HG03139 (cell line): ENCODE measurements at regions not wholly inside any gene's neighbourhood (a gene's known extent, or its start where the extent isn't known, plus 50 kb on each side); places are given as distances from the start of the nearest gene placed in this dataset.
"Not testable (repeated sequence)": the region's sequence is repeated elsewhere in the genome, so short reads cannot be mapped to it uniquely, and the experiment has no call there.

ENCODE experiments used
- ATAC-seq: cut with Tn5 transposase; IDR thresholded peaks from one replicate; pipeline ENCODE4 v1.9.1; 2021; ENCODE audit not compliant: unreplicated experiment

DNA sequence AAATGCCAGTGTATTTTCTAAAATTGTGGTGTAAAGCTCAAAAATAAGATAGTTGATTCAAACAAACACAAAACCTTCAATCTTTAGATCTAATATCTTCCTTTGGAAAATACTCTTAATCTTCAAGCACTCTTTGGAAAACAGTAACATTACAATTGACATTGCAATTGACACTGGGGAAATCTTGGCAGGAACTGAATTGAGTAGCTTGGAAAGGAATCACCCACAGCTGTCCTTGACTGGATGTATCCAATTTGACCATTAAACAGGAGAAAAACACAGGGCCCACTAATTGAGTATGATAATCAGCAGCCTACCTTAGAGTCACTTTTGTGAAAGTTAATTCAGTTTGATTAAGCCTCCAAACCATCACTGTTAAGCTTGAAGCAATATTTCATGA is 776.7 kb downstream of the DTWD2 start:
- ATAC-seq = no peak

DNA sequence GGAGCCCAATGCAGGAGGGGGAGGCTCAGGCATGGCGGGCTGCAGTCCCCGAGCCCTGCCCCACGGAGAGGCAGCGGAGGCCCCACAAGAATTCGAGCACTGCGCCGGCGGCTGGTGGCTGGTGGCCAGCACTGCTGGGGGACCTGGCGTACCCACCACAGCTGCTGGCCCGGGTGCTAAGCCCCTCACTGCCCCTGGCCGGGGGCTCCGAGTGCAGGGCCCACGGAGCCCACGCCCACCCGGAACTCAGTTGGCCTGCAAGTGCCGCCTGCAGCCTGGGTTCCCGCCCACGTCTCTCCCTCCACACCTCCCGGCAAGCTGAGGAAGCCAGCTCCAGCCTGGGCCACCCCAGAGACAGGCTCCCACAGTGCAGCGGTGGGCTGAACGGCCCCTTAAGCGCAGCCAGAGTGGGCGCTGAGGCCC is 780.3 kb downstream of the DTWD2 start:
- ATAC-seq = no peak

DNA sequence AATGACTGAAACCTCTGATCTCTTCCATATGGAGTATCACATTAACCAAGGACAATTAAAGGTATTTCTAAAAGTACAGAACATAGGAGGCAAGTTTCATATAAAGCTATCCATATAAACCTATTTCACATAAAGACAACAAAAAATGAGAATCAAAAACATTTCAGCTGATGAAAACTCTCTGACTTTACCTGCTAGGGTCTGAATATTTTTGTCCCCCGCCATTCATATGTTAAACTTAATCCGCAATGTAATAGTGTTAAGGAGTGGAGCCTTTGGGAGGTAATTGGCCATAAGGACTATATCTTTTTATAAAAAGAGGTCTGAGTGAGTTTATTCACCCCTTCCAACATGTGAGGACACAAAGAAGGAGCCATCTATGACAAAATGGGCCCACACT is 788.5 kb downstream of the DTWD2 start:
- ATAC-seq = no peak

DNA sequence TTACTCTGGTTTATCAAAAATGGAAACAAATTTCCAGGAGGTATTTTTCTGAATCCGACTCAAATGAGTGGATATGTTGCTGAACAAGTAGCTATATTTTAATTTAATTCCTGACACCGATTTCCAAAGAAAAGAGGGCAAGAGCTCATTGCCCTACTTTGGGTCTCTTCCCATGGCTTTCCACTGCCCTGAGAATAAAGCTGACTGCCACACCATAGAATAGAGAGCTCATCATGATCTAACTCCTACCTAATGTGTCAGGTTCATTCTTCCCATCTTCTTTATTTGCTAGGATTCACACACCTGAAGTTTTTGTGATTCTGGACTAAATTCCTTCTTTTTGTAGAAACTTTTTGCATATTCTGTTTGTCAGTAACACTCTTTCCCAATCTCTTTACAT is 792.1 kb downstream of the DTWD2 start:
- ATAC-seq = no peak

DNA sequence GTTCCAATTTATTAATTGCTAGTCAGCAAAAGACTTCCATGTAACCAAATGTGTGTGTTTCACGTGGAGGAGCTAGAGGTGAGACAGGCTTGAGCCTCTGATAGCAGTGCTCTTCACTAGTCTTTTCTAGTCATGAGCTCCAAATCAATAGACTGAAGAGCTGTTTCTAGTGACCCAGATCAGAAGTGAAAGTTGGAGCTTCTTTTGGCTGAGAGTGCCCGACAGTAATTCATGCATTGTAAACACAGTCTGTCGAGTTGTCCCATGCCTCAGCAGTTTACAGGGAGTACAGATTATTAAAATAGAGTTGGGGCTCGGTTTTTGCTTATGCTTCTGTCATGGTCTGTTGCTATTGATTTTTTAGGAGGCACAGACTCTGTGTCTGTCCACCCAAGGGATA is 793.1 kb downstream of the DTWD2 start:
- ATAC-seq = no peak

DNA sequence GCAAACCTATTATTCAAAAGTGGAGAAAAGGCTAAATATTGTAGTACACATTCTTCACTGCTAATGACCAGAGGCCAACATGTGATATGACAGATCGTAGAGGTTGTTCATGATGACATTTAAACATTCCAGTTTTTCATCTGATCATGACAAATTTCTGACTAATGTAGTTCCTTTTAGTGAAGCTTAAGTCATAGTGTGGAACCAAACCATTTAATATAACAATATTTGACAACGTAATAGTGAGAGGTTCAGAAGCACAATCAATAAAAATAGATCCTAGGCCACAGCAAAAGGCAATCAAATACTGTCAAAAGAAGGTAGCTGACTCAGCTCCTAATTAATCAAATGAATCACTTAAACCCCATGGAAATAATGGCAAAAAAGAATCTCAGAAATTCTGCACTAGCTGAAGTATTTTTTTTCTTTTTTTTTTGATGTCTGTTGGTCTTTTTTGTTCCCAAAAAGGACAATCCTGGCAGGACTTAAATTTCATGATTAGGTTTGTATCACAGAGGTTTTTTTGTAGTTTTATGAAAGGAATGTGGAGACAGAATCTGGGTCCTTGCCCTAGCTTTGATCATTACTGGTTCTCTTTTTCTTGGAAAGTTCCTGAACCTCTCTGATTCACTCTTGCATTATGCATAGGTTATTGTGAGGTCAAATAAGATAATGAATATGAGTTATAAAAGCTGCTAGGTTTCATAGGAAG is 795.0 kb downstream of the DTWD2 start:
- no peak for ATAC-seq

DNA sequence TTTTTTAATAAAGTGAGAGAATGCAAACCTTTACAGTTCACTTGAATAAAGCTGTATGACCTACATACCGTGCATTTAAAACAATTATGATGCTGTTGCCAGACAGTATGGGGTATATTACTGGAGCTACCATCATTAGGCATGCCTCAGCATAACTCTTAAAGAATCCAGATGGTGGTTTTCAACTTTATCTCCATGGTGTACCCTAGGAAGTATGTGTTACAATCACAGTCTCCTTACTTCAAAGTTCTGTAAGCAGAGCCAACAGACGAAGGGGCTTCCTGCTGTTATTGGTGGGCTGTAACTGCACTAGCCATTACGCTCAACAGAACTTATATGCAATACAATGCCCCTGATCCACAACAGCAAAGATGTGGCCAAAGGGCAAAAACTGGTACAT is 803.3 kb downstream of the DTWD2 start:
- no peak for ATAC-seq

DNA sequence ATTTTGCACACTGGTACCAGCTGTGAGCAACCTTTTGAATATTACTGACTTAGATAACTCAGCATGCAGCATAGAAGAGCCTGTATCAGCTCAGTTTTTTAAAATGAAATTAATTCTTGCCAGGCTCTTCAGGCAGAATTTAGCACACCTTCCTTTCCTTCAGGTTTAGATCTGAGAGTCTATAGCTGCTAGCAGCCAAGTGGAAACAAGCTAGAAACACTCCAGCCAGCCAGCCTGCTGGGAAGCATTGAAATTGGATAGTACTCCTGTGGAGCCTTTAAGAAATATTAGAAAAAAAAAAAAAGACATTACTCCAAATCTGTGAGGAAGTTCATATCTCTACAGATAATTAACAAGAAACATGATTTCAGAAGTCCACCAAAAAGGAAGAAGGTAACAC is 812.2 kb downstream of the DTWD2 start:
- no peak for ATAC-seq

DNA sequence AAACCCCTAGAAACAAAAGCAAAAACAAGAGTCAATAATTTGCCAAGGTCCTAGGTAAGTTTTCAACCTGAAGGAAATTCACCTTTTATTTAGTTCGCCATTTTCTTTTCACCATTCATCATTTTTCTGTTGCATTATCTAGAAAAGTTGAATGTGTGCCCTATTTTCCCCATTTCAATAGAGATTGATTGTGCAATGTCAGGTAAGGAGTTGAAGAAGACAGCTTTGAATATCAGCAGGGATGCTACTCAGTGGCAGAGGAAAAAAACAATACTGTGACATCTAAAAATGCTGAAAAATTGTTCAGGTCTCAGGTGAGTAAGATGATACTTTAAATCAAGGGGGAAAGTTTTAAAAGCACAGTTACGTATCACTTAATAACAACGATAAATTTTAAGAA is 813.7 kb downstream of the DTWD2 start:
- ATAC-seq = no peak

DNA sequence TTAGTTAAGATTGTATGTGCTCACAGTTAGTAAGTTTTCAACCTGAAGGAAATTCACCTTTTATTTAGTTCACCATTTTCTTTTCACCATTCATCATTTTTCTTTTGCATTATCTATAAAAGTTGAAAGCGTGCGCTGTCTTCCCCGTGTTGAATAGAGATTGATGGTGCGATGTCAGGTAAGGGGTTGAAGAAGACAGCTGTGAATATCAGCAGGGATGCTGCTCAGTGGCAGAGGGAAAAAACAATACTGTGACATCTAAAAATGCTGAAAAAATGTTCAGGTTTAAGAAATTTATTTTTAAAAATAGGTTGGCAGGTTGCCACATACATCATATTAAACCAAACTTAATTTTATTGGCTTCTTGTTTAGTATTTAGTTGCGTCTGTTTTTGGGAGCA is 815.0 kb downstream of the DTWD2 start:
- no peak for ATAC-seq

DNA sequence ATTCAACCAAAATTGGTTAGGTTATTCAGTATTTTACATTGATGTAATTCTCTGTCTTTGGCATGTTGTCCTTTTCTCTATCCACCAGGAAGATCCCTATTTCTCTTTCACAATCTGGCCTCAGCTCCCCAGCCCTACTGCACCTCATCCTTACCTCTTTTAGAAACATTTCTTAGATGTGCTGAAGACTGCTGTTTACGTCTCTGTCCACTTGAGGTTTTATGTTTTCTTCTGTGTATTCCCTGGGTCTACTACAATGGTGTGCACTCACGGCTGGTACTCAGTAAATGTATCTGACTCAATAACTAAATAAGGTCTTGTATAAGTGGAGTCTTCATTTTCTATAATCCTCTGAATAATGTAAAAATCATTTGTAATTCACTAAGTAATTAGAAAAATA is 822.7 kb downstream of the DTWD2 start:
- no peak for ATAC-seq

DNA sequence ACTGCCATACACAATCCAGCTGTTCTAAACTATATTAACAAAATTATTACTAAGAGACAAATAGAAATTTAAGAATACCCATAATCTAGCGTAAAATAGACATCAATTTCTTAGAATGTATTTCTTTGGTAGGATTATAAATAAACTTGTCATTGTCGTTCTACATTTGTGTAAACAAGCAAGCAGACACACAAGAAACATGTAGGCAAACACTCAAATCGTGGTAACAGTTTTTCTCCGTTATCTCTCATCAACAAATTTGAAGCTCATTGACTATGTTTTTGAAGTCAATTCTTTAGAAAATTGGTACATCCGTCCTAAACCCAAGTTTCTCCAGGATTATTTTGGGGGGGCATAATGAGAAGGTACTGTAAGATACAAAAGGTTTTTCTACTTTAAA is 832.2 kb downstream of the DTWD2 start:
- no peak for ATAC-seq

DNA sequence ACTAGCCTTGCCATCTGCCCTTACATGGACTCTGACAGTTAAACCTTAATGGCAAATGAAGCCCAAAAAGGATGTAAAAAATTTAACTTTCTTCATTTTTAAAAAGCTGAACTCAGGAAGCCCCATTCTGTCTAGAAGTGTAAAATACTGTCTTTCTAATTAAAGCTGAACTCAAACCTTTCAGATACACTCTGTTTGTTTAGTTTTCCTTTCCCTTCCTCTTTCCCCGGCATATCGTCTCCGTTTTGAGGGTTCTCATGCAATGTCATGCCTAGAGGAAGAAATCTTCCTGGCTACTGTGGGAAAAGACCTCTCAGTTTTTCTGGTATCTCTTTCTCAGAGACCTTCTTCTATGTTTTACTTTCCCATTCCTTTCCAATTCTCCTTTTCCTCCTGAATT is 841.5 kb downstream of the DTWD2 start:
- ATAC-seq = no peak

DNA sequence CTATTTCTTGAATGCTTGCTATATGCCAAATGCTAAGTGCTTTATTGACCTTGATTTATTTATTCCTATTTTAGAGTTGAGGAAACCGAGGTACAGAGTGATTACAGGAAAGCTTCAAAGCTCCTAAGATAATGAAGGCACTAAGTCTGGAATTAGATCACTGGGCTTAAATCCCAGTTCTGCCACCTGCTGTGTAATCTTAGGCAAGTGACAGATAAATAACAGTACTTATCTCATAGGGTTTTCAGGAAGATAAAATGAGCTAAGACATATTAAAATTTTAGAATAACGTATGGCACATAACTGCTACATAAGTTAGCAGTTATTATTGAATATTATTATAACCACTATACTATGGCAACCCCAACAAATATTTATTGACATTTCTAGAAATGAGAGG is 843.8 kb downstream of the DTWD2 start:
- ATAC-seq = no peak

DNA sequence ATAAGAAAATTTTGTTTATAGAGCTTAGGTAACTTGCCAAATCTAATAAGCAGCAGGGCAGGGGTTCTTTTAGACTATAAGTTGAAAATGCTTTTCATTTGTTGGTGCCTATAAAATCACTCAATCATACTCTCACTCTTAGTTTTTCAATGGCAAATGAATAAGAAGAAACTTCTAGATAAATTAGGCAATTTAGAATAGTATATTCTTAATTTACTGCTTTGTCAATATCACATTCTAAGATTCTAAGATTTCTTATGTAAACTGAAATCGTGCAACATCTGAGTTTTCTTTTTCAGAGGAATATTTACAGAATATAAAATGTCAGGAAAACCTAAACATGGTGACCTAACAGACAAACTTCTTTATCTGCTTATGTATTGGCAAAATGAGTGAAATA is 849.0 kb downstream of the DTWD2 start:
- no peak for ATAC-seq

DNA sequence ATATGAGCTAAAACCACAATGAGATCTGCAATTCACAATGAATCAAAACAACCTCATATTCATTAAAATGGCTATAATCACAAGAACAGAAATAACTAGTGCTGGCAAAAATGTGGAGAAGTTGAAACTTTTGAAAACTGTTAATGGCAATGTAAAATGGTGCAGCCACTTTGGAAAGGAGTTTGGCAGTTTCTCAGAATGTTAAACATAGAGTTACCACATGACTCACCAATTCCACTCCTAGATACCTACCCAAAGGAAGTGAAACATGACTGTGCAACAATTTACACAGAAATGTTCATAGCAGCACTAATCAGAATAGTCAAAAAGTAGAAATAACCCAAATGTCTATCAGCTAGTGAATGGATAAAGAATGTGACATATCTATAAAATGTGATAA is 862.2 kb downstream of the DTWD2 start:
- ATAC-seq = no peak

DNA sequence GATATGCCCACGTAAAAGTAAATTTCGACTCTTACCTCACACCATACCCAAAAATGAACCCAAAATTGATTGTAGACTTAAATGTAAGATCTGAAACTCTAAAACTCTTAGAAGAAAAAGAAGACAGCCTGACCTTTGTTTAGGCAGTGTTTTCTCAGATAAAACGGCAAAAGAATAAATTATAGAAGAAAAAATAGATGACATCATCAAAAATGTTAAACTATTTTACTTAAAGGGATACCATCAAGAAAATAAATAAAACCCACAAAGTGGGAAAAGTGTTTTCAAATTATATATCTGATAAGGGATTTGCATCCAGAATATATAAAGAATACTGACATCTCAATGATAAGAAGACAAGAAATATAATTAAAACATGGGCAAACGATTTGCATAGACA is 862.7 kb downstream of the DTWD2 start:
- ATAC-seq = no peak

DNA sequence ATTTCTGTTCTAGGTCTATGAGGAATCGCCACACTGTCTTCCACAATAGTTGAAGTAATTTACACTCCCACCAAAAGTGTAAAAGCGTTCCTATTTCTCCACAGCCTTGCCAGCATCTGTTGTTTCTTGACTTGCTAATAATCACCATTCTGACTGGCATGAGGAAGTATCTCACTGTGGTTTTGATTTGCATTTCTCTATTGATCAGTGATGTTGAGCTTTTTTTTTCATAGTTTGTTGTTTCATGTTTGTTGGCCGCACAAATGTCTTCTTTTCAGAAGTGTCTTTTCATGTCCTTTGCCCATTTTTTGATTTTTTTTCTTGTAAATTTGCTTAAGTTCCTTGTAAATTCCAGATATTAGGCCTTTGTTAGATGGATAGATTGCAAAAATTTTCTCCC is 867.1 kb downstream of the DTWD2 start:
- no peak for ATAC-seq

DNA sequence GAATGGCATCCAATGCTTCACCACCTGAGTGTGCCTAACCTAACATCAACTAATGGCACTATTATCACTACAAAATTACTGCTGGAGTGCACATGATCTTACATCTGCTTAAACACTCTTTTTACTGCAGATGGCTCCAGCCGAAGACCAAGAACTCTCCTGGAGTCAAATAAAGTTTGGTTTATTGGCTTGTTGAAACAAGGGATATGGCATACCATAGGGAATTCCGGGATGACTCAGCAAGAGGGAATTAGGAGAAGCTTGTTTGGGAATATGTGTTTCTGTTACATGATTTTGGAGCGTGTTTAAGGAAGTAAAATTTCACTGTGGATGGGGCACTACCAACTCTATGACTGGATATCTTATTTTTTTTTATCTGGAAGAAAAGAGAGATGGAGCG is 872.6 kb downstream of the DTWD2 start:
- ATAC-seq = no peak

DNA sequence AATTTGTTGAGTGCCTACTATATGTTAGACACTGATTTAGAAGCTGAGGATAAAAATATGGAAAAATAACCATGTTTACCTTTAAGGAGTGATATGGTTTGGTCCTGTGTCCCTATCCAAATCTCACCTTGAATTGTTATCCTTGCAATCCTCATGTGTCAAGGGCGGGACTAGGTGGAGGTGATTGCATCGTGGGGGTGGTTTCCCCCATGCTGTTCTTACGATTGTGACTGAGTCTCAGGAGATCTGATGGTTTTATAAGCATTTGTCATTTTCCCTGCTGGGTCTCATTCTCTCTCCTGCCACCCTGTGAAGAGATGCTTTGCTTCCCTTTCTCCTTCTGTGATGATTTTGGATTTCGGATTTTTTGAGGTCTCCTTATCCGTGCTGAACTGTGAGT is 876.4 kb downstream of the DTWD2 start:
- ATAC-seq = no peak

DNA sequence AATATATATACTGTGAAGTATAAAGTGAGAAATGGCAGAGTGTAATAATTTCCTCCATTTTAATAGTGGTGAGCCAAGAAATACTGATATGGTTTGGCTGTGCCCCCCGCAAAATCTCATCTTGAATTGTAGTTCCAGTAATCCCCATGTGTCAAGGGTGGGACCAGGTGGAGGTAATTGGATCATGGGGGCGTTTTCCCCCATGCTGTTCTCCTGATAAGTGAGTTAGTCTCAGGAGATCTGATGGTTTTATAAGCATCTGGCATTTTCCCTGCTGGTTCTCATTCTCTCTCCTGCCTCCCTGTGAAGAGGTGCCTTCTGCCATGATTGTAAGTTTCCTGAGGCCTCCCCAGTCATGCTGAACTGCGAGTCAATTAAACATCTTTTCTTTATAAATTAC is 881.1 kb downstream of the DTWD2 start:
- ATAC-seq = not testable (repeated sequence)

DNA sequence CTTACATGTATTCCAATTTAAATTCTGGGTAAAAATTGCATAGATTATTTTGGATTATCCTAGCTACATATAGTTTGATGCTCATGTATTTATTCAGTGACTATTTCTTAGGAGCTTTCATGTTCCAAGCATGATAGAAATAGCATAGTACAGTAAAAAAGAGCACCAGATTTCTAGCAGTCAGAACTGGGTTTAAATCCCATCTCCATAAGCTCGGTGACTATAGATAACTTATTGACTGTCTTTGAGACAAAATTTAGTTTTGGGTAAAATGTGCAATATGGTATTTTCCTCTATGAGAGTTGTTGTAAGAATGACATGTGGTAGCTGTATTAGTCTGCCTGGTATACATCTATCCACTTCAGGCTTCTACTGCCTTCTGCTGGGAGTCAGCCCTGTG is 889.6 kb downstream of the DTWD2 start:
- no peak for ATAC-seq

DNA sequence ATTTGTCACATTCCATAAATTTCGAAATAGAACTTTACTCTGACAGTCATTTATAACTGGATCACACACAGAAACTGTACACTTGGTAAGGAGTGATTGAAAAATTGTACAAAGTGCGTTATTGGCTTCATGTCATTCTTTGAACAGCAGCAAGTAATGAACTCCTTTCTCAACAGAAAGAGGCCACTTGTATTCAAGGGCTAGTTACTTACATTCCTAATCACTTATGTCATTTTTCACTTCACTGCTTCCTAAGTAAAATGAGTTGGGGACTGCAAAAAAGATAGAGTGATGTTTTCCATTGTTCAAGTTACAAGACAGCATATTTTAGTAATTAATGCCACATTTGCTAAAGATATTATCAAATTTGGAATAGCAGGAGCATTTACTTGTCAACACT is 893.2 kb downstream of the DTWD2 start:
- ATAC-seq = no peak

DNA sequence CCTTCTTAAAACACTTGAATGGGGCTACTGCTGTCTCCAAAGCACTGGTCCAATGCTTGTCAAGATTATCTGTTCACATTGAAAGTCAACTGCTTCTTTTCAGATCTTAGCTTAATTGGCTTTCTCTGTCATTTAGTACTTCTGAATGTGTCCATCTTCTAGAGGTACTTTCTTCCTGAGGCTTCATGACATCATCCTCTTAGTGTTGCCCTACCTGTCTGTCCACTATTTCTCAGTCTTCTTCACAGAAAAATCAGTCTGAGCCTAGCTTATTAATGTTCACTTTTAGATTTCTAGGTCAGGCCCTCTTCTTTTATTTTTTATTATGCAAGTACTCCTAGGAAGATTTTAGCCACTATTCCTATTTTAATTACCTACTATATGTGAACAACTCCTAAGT is 899.9 kb downstream of the DTWD2 start:
- no peak for ATAC-seq
